ENCODE measurements at regions not wholly inside any gene's neighbourhood (a gene's known extent, or its start where the extent isn't known, plus 50 kb on each side); places are given as distances from the start of the nearest gene placed in this dataset.

GRCh38 chr5:173753307-173754168 is 134.6 kb upstream of the CPEB4 start:
- Mint-ChIP-seq H3K27ac (no peak overlapping the region), H3K27me3 (no peaks in the 10 kb centered on the region), H3K9me3 (no peaks in the 10 kb centered on the region), H3K4me3 (no peak overlapping the region), H3K36me3 (ENCODE audit: low read depth) (no peaks in the 10 kb centered on the region), H3K4me1 (ENCODE audit: low read depth) (no peaks in the 10 kb centered on the region)

GRCh38 chr5:173755319-173755718 is 132.8 kb upstream of the CPEB4 start:
- no peaks in the 10 kb centered on the region for H3K27me3 Mint-ChIP-seq
- H3K36me3 Mint-ChIP-seq (ENCODE audit: low read depth): no peaks in the 10 kb centered on the region
- H3K27ac Mint-ChIP-seq: no peak overlapping the region
- H3K4me3 Mint-ChIP-seq: no peak overlapping the region
- no peaks in the 10 kb centered on the region for H3K9me3 Mint-ChIP-seq
- H3K4me1 Mint-ChIP-seq (ENCODE audit: low read depth): no peaks in the 10 kb centered on the region

- H3K27me3 Mint-ChIP-seq: no peaks in the 10 kb centered on the region
- no peak overlapping the region for H3K4me3 Mint-ChIP-seq
- H3K36me3 Mint-ChIP-seq (ENCODE audit: low read depth): no peaks in the 10 kb centered on the region
- H3K27ac Mint-ChIP-seq: no peak overlapping the region
- no peaks in the 10 kb centered on the region for H3K4me1 Mint-ChIP-seq (ENCODE audit: low read depth)
- H3K9me3 Mint-ChIP-seq: no peaks in the 10 kb centered on the region
Observed at GRCh38 chr5:173757403-173758209, 130.5 kb upstream of the CPEB4 start.

- Mint-ChIP-seq H3K36me3 (ENCODE audit: low read depth) (no peaks in the 10 kb centered on the region), H3K4me3 (no peak overlapping the region)
Observed at GRCh38 chr5:173758676-173759075, 129.5 kb upstream of the CPEB4 start.

DNA sequence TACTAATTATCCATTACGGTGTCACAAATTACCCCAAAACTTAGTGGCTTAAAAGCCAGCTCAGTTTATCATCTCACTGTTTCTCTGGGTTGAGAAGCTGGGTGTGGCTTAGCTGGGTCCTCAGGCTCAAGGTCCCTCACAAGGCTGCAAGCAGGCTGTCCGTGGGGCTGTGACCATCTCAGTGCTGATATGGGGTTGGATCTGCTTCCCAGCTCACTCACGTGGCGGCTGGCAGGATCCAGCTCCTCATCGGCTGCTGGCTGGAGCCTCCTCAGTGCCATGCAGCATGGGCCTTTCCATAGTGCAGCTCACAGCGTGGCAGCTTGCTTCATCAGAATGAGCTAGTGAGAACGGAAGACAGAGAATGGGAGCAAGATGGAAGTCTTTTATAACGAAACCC is 128.5 kb upstream of the CPEB4 start:
- Mint-ChIP-seq H3K27me3 (no peaks in the 10 kb centered on the region), H3K36me3 (ENCODE audit: low read depth) (no peaks in the 10 kb centered on the region), H3K4me3 (no peak overlapping the region), H3K9me3 (no peaks in the 10 kb centered on the region), H3K4me1 (ENCODE audit: low read depth) (no peaks in the 10 kb centered on the region), H3K27ac (no peak overlapping the region)

More at GRCh38 chr5:173758676-173759075, 129.5 kb upstream of the CPEB4 start:
- H3K4me1 Mint-ChIP-seq (ENCODE audit: low read depth): no peaks in the 10 kb centered on the region
- no peaks in the 10 kb centered on the region for H3K9me3 Mint-ChIP-seq
- no peaks in the 10 kb centered on the region for H3K27me3 Mint-ChIP-seq
- no peak overlapping the region for H3K27ac Mint-ChIP-seq

DNA sequence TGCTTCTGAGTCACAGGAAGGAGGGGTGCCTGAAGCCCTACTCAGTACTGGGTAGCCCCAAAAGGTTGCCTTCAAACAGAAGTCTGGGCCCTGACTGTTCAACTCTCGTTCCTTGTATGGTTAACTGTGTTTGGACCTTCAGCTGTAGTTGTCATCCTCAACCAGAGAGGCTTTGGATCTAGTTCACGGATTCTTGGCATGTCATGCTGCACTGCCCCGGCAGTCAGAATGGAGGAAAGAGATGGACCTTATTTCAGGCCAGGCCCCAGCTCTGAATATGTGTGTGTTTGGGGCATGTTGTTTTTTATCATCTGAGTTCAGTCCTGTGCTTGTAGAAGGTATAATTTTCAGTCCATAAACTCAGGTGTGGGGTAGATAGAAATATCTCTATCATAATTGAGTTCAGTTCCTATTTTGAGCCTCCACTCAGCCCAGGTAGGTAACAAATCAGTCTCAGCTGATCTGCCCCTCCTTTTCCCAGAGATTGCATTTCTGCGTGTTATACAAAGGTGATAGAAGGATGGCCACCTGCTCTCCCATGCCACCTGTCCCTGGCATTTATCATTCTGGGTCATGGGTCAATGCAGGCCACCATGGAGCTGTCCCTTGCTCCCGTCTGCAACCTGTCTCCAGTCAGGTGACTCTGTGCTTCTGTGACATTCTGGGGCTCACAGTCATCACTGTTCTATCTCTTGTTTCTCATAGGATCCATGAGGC is 127.5 kb upstream of the CPEB4 start:
- no peaks in the 10 kb centered on the region for H3K9me3 Mint-ChIP-seq
- H3K4me1 Mint-ChIP-seq (ENCODE audit: low read depth): no peaks in the 10 kb centered on the region
- H3K36me3 Mint-ChIP-seq (ENCODE audit: low read depth): no peaks in the 10 kb centered on the region
- no peak overlapping the region for H3K4me3 Mint-ChIP-seq
- no peaks in the 10 kb centered on the region for H3K27me3 Mint-ChIP-seq
- no peak overlapping the region for H3K27ac Mint-ChIP-seq

- H3K27me3 Mint-ChIP-seq: no peaks in the 10 kb centered on the region
- no peaks in the 10 kb centered on the region for H3K36me3 Mint-ChIP-seq (ENCODE audit: low read depth)
- H3K9me3 Mint-ChIP-seq: no peaks in the 10 kb centered on the region
- no peak overlapping the region for H3K27ac Mint-ChIP-seq
- no peak overlapping the region for H3K4me3 Mint-ChIP-seq
- H3K4me1 Mint-ChIP-seq (ENCODE audit: low read depth): no peaks in the 10 kb centered on the region
Observed at GRCh38 chr5:173761178-173761513, 127.0 kb upstream of the CPEB4 start.

GRCh38 chr5:173762045-173762444 is 126.1 kb upstream of the CPEB4 start:
- no peak overlapping the region for H3K4me3 Mint-ChIP-seq
- H3K36me3 Mint-ChIP-seq (ENCODE audit: low read depth): no peaks in the 10 kb centered on the region
- no peaks in the 10 kb centered on the region for H3K27me3 Mint-ChIP-seq
- H3K27ac Mint-ChIP-seq: no peak overlapping the region
- H3K4me1 Mint-ChIP-seq (ENCODE audit: low read depth): no peaks in the 10 kb centered on the region
- H3K9me3 Mint-ChIP-seq: no peaks in the 10 kb centered on the region

DNA sequence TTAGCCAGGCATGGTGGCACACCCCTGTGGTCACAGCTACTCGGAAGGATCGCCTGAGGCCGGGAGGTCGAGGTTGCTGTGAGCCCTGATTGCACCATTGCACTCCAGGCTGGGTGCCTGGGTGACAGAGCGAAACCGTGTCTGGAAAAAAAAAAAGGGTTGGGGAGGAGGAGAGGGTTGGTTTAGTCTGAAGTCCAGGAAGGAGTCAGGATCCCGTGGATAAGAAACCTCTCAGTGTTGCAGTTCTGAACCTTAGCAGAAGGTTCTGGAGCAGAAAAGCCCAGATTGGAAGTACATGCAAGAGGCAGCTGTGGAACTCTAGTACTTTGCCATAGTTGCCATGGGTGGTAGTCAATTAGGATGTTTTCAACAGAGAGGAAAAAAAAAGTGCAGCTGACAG is 125.2 kb upstream of the CPEB4 start:
- Mint-ChIP-seq H3K36me3 (ENCODE audit: low read depth) (no peaks in the 10 kb centered on the region), H3K27me3 (no peaks in the 10 kb centered on the region), H3K9me3 (no peaks in the 10 kb centered on the region), H3K4me1 (ENCODE audit: low read depth) (no peaks in the 10 kb centered on the region), H3K4me3 (no peak overlapping the region), H3K27ac (no peak overlapping the region)

GRCh38 chr5:173763410-173763809 is 124.7 kb upstream of the CPEB4 start:
- Mint-ChIP-seq H3K4me1 (ENCODE audit: low read depth) (no peaks in the 10 kb centered on the region), H3K27me3 (no peaks in the 10 kb centered on the region), H3K36me3 (ENCODE audit: low read depth) (no peaks in the 10 kb centered on the region), H3K27ac (no peak overlapping the region), H3K9me3 (no peaks in the 10 kb centered on the region), H3K4me3 (no peak overlapping the region)

DNA sequence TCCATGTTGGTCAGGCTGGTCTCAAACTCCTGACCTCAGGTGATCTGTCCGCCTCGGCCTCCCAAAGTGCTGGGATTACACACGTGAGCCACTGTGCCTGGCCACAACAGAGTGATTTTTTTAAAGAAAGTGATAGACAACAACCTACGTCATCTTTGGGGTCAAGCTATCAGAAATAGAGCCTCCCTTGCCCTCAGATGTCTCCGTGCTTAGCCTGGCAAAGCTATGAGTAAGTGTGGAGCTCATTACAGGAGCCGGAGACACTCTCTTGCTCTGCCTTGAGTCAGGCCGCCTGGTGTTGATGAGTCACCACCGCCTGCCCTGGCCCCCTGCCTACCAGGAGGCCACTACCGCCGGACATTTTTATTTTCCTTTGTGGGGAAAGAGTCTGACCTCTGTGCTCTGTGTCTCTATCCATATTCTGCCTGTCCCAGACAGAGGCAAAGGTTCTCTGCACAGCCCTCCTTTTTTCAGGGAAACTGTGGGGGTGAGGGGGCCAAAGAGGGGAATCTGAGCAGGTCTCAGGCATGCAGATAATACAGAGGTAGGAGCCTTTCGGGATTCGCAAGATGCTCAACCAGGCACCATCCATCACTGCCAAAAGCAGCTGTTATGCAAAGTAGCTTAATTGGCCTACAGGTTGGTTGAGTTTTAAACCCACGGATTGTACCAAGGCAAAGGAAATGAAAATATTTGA is 123.7 kb upstream of the CPEB4 start:
- Mint-ChIP-seq H3K4me3 (no peak overlapping the region), H3K27ac (no peak overlapping the region), H3K9me3 (no peaks in the 10 kb centered on the region), H3K27me3 (no peaks in the 10 kb centered on the region), H3K4me1 (ENCODE audit: low read depth) (no peaks in the 10 kb centered on the region), H3K36me3 (ENCODE audit: low read depth) (no peaks in the 10 kb centered on the region)

GRCh38 chr5:173765029-173765644 is 123.0 kb upstream of the CPEB4 start:
- no peaks in the 10 kb centered on the region for H3K36me3 Mint-ChIP-seq (ENCODE audit: low read depth)
- H3K9me3 Mint-ChIP-seq: no peaks in the 10 kb centered on the region
- no peaks in the 10 kb centered on the region for H3K4me1 Mint-ChIP-seq (ENCODE audit: low read depth)
- no peaks in the 10 kb centered on the region for H3K27me3 Mint-ChIP-seq
- no peak overlapping the region for H3K27ac Mint-ChIP-seq
- no peak overlapping the region for H3K4me3 Mint-ChIP-seq

GRCh38 chr5:173765661-173766060 is 122.5 kb upstream of the CPEB4 start:
- H3K27me3 Mint-ChIP-seq: no peaks in the 10 kb centered on the region
- H3K4me1 Mint-ChIP-seq (ENCODE audit: low read depth): no peaks in the 10 kb centered on the region
- H3K27ac Mint-ChIP-seq: no peak overlapping the region
- no peak overlapping the region for H3K4me3 Mint-ChIP-seq
- H3K36me3 Mint-ChIP-seq (ENCODE audit: low read depth): no peaks in the 10 kb centered on the region
- H3K9me3 Mint-ChIP-seq: no peaks in the 10 kb centered on the region

DNA sequence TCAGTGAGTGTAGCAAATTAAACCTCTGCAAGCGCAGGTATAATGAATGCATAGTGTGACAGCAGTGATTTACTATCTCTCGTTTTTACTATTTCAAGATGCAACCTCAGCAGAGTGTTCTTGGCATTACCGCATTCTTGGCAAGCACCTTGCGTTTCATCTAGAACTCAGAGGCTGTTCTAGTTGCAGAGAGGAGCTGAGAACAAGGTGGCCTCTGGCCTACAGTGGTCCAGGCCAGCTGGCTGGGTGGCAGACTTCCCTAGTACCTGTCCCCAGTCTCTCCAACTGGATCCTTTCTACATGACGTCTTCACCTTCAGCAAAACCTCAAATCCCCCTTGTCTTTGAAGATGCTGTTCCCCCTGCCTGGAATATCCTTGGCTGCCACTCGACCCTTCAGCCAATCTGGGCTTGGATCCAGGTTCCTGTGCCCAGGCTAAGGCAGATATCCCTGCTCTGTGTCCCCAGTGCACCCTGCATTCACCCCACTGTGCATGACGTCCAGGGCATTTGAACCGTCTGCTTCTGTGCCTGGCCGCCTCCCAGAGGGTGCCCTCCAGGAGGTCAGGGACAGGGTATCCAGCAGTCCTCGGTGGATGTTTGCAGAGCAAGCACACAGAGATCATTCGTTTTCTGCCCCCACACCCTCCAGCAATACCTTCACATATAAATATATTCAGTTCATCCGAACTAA is 120.4 kb upstream of the CPEB4 start:
- H3K27ac Mint-ChIP-seq: no peak overlapping the region
- H3K9me3 Mint-ChIP-seq: no peaks in the 10 kb centered on the region
- H3K4me1 Mint-ChIP-seq (ENCODE audit: low read depth): no peaks in the 10 kb centered on the region
- H3K4me3 Mint-ChIP-seq: no peak overlapping the region
- H3K27me3 Mint-ChIP-seq: no peaks in the 10 kb centered on the region
- H3K36me3 Mint-ChIP-seq (ENCODE audit: low read depth): no peaks in the 10 kb centered on the region
